Activated CD8-positive, alpha-beta memory T cell treated with anti-CD3 and anti-CD28 coated beads for 36 hours (primary cell): ENCODE measurements at regions not wholly inside any gene's neighbourhood (a gene's known extent, or its start where the extent isn't known, plus 50 kb on each side); places are given as distances from the start of the nearest gene placed in this dataset.
"Not testable (repeated sequence)": the region's sequence is repeated elsewhere in the genome, so short reads cannot be mapped to it uniquely, and the experiment has no call there.

Experiments
- CTCF ChIA-PET: fragments of 350-600 bp; sonication (Branson Sonifier 250); formaldehyde crosslinking; loops from one replicate; lab custom pipeline; 2021; ENCODE audit warnings: antibody characterized with exemption; lab: Charles Lee
- POLR2A ChIA-PET: fragments of 350-600 bp; sonication (Branson Sonifier 250); formaldehyde crosslinking; loops from one replicate; lab custom pipeline; 2021; ENCODE audit warnings: antibody characterized with exemption; lab: Charles Lee

DNA sequence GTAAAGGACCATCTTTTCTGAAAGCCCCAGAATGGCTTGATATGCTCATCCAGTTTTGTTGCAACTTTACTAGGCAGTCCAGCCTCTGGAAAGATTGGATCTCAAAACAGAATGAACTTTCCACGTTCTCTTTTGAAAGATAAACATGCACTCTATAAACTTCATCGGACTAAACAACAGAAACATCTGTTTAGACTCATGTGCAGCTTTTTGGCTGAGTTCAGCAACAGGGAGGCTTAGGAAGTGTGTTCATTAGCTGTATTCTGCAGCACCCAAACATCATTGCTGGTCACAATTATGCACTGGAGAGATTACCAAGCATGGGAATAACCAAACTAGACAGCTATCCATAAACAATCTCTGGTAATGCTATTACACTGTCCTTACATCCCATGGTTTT, 180.5 kb downstream of the TENT5A start:
- POLR2A ChIA-PET: no interaction called here
- CTCF ChIA-PET: no interaction called here

DNA sequence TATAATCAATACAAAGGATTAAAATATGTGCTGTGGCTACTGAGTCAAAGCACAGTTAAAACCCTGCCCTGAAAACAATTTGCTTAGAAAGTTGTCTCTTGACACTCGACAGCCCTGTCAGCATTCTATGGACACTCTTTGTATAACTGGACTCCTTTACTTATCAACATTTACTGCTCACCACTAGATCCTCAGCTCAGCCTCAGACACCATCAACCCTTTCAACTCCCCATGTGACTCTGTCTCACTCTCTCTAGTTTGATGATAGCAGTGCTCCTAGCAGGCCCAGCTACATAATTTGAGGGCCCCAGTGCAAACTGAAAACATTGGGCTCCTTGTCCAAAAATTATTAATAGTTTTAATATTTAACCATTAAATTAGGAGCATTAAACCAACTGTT, 181.8 kb downstream of the TENT5A start:
- CTCF ChIA-PET: no interaction called here

DNA sequence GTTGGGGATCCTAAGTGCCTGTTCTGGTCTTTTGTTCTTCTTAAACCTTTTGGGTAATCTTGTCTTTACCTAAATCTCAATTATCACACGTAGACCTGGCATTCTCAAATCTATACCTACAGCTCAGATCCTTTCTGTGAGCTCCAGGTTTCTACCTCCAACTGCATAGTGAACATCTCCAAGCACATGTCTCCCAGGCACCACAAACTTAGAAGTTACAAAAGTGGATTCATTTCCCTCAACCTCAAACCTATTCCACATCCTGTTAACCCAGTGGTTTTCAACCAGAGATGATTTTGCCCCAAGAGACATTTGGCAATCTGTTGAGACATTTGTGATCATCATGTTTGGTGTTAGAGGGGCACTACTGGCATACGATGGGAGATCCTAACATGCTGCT, 183.5 kb downstream of the TENT5A start:
- POLR2A ChIA-PET: no interaction called here

More for the DNA sequence above, 181.8 kb downstream of the TENT5A start:
- POLR2A ChIA-PET: no interaction called here

DNA sequence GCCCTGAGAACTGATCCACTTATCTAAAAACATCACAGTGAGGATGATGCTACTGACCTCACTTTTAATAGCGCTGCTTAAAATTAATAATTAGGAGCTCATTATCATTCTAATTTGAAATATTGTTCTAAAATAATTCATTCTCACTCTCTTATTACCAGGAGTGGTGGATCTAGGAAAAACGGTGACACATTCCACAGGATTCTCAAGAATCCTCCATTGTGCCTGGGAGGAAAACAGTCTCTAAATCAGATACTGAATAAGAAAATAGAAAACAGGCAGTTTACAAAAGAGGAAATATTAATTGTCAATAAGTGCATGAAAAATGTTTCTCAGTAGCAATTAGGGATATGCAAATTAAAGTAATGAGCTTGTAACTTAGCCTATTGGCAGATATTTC, 187.4 kb downstream of the TENT5A start:
- ChIA-PET POLR2A (no interaction called here), CTCF (no interaction called here)

More for the DNA sequence above, 183.5 kb downstream of the TENT5A start:
- CTCF ChIA-PET: no interaction called here

DNA sequence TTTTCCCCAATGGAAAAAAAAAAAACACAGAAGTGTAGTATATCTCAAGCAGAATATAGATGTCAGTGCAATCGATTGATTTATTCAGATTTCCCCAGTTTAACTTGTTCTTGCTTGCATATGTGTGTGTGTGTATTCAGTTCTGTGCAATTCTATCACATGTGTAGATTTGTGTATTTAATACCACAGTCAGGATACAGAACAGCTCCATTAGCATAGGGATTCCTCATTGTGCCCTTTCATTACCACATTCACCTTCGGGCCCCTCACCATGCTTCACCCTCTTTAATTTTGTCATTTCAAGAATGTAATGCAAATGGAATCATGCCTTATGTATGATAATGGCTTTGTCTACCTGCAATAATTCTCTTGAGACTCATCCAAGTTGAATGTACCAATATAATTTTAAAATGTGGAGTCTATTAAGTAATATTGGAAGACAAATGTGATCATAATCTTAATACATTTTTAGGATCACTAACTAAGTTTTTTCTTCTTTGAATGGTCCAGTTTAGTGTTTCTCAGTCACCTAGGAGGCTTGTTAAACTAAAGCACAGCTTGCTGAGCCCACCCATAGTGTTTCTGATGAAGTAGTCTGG, 187.9 kb downstream of the TENT5A start:
- ChIA-PET CTCF (no interaction called here), POLR2A (no interaction called here)

DNA sequence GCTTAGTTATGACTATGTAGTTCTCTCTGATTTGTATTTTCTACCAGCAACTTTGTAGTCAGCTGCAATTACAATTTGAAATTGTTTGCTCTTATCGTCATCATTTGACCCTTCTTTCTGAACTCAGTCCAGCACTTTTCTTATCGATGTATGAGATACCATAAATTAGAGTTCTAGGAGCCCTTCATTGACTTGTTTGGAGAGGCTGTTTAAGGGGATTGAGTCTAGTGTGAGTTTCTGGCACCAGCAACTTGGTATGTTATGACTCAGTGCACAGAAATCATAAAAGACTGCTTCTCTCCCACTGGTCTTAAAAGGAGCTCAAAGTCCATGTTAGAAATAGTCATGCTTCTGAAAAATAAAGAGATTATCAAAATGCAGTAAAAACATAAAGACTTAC, 190.3 kb downstream of the TENT5A start:
- POLR2A ChIA-PET: no interaction called here
- CTCF ChIA-PET: no interaction called here

DNA sequence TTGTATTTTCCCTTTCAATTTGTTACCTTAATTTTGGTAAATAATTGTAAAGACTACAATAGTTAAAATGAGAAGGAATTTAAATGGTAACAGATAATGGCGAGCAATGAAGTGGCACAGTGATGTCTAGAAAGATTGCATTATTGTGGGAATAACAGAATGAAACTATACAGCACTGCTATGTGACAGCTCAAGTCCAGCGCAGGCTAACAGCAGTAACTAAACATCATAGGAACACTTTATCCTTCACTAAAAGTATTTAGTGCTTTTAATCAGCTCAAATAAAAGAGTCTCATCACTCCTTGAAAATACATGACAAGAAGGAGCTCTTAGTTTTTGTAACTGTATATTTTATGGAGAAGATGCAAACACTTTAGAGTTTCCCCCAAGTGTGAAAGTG, 190.8 kb downstream of the TENT5A start:
- POLR2A ChIA-PET: no interaction called here
- CTCF ChIA-PET: no interaction called here

DNA sequence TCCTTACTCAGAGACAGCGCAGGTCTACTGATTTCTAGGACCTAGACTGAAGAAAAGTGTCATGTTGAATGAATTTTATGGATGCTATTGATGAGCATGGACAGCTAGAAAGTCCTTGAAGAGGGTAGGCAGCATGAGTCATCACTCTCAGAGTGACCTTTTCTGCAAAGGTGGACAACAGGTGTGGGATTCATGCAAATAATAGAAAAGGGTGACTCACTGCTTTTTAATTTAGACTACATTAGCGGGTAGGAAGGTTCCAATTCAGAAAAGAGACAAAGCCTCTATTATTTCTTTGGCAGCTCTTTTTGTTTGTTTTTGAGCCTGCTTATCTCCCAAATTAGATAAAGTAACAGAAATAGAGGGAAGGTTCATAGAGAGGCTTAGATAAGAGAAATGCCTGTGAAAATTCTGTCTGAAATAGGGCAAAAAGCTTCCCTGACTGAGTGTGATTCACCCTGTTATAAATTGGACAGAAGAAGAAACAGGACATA, 191.4 kb downstream of the TENT5A start:
- ChIA-PET CTCF (no interaction called here), POLR2A (no interaction called here)

DNA sequence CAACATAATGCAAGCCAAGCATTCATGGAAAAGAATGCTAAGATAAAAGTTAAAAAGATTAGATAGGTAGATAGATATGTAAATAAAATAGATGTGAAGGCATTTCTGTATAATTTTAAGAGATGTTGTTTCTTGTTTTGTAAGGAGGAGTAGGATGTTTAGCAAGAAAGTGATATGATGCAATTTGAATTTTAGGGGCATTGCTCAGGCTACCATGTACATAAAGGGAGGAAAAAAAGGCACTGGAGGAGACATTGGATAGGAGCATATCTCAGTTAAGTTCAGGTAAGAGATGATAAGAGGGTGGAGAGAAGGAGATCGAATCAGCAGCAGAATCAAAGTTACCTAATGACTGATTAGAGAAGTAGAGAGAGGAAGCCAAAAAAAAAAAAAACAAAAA, 194.7 kb downstream of the TENT5A start:
- ChIA-PET POLR2A (no interaction called here), CTCF (no interaction called here)

DNA sequence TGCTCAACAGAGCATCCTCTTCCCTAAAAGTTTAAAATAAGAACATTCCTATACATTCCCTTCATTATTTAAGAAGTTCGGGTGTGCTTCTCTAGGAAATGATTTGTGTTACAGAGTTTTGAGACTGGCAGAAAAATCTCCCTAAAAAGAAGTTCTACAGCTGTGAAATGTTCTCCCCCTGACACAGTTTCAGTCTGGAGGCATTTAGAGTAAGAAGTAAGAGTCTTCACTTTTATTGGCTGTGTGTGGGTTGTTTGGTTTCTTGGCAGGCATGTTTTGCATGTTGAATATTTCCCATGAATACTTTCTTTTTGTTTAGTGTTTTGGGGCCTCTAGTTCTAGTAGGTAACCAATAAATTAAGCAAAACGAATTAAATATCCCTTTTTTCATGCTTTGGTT, 195.9 kb downstream of the TENT5A start:
- CTCF ChIA-PET: no interaction called here
- POLR2A ChIA-PET: no interaction called here

DNA sequence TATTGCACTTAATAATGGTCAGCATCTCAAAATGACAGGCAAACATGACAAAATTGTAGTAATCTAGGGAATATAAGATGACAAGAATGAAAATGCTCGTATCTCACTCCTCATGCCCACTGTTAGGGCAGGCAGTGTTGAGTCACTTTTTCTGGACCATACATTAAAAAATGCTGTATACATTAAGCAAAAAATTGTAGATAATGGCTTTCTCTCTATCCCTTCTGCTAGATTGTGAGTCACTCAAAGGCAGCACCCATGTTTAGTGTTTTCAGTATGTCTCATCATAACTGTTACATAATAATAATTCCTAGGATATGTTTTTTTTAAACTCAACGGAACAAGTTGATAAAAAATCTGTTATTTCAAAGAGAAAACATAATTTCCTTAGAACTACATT, 199.3 kb downstream of the TENT5A start:
- ChIA-PET CTCF (no interaction called here), POLR2A (no interaction called here)

DNA sequence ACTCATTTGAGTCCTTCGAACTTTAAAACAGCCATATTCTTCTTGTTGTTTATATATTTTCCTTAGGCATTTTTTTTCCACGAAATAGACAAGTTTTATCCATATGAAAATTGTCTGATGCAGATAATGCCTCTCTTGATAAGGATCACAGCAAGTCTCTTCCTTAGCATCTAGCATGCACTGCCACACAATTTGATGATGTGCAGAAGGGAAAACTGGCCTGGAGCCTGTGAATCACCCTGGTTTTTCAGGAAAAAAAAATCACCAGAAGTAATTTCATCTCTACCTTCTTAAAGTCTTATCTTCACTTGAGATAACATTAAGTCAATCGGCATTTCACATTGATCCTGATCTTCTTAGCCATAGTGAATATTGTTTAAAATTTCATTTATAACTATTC, 199.8 kb downstream of the TENT5A start:
- ChIA-PET CTCF (no interaction called here), POLR2A (no interaction called here)

DNA sequence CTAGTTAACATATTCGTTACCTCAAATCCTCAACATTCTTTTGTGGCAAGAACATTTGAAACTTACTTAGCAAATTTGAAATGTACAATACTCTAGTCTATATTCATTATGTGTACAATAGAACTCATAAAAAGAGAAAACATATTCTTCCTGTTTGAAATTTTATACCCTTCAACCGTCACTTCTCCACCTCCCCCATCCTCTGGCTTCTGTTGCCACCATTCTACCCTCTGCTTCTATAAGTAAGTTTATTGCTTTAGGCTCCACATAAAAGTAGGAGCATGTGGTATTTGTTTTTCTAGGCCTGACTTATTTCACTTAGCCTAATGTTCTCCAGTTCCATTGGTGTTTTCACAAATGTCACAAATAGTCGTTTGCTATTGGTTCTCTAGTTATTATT, 205.3 kb downstream of the TENT5A start:
- ChIA-PET POLR2A (no interaction called here), CTCF (no interaction called here)

DNA sequence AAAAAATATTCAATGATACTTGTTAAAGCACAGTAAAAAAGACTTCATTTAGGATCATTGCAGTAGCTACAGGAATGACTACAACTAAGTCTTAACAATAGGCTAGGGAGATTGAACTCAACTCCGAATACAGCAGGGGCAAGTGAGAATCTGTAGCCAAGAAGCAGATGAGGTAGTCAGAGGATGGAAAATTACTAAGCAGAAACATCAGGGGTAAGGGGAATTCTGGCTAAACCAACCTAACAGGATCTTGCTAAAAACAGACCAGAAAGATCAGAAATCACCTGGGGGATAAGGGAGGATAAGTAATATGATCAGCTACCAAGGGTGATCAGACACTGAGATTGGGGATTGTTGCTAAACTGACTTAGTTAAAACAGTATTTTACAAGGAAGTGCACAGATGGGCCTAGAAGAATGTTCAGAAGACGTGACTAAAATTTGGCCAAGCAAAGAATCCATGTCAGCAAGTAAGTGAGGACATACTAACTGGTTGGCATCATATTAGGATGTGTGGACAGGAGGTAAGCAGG, 217.5 kb downstream of the TENT5A start:
- POLR2A ChIA-PET: no interaction called here
- CTCF ChIA-PET: no interaction called here

DNA sequence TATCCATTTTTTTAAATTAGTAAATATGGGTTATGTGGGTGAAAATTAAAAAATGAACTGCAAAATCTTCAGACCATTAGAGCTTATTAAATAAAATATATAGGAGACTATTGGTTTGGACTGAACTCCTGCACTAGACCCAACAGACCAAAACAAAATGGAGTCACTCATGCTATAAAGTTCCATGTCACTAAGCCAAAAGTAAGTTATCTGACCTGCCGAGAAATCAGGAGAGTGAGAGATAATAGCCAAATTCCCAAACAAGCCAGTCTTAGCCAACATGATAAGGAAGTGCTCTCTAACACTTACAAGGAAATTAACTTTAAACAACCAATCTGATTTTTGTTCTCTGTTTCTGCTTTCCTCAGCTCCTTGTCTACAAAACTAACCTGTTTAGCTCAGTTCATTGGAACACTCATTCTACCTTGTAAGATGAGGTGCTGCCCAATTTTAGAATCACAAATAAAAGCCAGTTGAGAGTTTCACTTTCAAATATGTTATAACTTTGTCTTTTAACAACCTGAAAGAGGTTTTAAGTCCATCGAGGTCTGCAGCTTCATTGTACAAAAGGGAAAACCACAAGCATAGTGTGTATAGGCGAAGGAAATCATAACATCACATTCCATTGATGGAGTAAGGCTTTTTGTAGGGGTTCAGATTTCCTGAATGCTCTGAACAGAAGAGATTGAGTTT, 220.5 kb downstream of the TENT5A start:
- POLR2A ChIA-PET: no interaction called here

DNA sequence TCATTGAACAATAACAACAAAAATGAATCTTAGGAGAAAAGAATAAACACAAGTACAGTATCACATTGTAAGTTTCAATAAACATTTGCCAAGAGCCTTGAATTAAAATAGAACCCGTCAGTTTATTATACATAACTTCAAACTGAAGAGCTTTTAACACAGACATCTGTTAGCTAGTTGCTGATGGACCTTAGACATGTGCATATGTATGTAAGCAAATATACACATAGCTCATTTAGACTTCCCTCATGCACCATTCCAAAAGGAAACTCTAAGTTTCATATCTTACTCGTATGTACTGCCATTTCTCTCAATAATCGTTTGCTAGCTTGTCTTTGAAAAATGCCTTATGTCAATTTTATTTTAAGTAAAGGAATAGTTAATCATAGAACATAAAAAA, 235.0 kb downstream of the TENT5A start:
- POLR2A ChIA-PET: no interaction called here
- CTCF ChIA-PET: no interaction called here

More for the DNA sequence above, 220.5 kb downstream of the TENT5A start:
- CTCF ChIA-PET: no interaction called here

DNA sequence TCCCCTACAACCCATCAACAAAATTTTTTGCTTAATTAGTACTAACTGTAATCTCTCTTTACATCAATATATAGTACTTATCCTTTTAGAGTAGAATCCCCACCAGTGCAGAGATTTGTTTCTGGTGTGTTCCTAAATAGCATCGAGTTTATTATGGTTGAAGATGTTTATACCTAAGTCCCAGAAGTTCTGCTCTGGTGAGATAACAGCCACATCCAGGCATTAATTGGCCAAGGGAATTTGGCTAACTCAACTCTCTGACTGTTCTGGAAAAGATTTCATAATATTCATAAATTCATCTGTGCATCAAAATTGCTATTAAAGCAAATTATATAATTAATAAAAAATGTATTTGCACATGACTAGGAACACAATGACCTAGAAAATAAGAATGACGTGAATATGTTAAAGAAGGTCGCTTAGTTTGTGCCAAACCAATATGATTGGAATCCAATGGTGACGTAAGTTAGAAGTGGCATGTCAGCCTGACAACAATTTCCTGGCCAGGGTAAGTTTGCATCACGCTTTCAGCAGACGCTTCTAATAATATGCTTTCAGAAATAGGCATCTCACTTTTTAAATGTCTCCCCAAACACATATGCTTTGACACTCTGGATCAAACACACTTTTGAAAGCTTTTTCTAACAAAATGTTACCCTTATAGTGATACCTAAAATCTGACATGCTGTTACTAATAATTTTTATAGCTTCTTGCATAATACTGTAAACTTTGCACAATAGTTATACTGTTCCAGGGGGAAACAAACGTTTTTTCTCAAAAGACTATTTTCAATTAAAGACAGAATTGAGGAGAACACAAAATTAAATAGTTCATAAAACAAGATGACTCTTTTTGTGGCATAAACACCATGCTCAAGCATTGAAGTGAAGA, 236.7 kb downstream of the TENT5A start:
- ChIA-PET CTCF (no interaction called here), POLR2A (no interaction called here)

DNA sequence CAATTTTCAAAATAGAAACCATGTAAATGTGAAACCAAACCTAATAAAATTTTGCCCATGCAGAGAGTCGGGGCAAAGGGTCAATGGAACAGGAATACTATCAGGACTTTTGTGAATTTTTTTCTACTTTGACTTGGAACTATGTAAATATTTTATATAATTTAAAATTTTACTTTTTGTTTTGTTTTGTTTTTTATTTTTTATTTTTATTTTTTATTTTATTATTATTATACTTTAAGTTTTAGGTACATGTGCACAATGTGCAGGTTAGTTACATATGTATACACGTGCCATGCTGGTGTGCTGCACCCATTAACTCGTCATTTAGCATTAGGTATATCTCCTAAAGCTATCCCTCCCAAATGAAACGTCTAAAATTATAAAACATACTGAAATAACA, 238.3 kb downstream of the TENT5A start:
- CTCF ChIA-PET: not testable (repeated sequence)

DNA sequence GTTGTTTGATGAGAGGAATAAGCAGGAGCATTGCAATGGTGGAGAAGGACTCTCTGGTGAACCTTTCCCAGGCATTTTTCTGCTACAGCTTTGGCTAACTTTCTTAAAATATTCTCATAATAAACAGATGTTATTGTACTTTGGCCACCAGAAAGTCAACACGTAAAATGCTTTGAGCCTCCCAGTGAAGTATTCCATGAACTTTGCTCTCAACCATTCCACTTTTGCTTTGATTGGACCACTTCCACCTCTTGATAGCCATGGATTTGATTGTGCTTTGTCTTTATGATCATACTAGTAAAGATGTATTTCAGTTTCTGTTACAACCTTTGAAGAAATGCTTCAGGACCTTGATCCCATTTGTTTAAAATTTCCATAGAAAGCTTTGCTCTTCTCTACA, 241.1 kb downstream of the TENT5A start:
- POLR2A ChIA-PET: no interaction called here
- CTCF ChIA-PET: no interaction called here

More for the DNA sequence above, 238.3 kb downstream of the TENT5A start:
- POLR2A ChIA-PET: not testable (repeated sequence)

DNA sequence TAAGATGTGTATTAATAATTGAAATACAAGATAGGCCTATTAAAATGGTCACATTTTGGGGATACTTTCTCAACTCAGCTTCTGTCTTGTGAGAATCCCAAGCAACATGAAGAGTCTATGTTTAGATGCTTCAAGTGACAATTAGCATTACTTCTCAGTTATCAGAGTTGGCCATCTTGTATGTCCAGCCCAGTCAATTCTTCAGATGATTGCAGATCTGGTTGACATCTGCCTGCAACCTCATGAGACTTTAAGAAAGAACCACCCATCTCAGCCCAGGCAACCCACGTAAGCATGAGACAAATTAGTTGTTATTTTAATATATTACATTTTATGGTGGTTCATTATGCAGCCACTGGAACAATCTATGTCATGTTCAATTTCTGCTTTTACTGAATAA, 256.5 kb downstream of the TENT5A start:
- CTCF ChIA-PET: interaction anchor here (0.9 kb wide), 1 partner anchor 32 kb away, joined by 3 read pairs; no protein-coding TSS in a partner anchor
- POLR2A ChIA-PET: no interaction called here
